Neural cell (in vitro differentiated cells): ENCODE measurements at regions not wholly inside any gene's neighbourhood (a gene's known extent, or its start where the extent isn't known, plus 50 kb on each side); places are given as distances from the start of the nearest gene placed in this dataset.

Experiments
- H2AFZ ChIP-seq: fragments of 200-600, 300-800 bp; sonication (generic), shearing (Covaris generic); 2 replicates; pipeline ENCODE4 v1.6.0; 2014; ENCODE audit warnings: low read depth, mild to moderate bottlenecking, antibody characterized with exemption, low read length, moderate library complexity
- H3F3A ChIP-seq: fragments of 200-600 bp; shearing (Covaris generic); 2 replicates; pipeline ENCODE4 v1.6.1; 2016; ENCODE audit warnings: mild to moderate bottlenecking, moderate library complexity, mixed read lengths, antibody characterized with exemption, low read length; ENCODE audit not compliant: insufficient read depth, poor library complexity, severe bottlenecking
- H3K27ac ChIP-seq: fragments of 200-600, 300-800 bp; sonication (generic), shearing (Covaris generic); 2 replicates; pipeline ENCODE4 v1.5.1; 2014; ENCODE audit warnings: mild to moderate bottlenecking, low read length, moderate library complexity
- H3K27me3 ChIP-seq: fragments of 300-800, 200-600 bp; sonication (generic), shearing (Covaris generic); 2 replicates; pipeline ENCODE4 v1.6.0; 2014; ENCODE audit warnings: mild to moderate bottlenecking, low read depth, low read length, moderate library complexity; ENCODE audit not compliant: insufficient read depth
- H3K36me3 ChIP-seq: fragments of 300-800, 200-600 bp; sonication (generic), shearing (Covaris generic); 2 replicates; pipeline ENCODE4 v1.5.1; 2014; ENCODE audit warnings: mild to moderate bottlenecking, antibody characterized with exemption, low read length, moderate library complexity; ENCODE audit not compliant: insufficient read depth
- H3K4me2 ChIP-seq: fragments of 300-800, 200-600 bp; sonication (generic), shearing (Covaris generic); 2 replicates; pipeline ENCODE4 v1.6.0; 2014; ENCODE audit warnings: mild to moderate bottlenecking, low read length
- H3K4me3 ChIP-seq: fragments of 300-800, 200-600 bp; sonication (generic), shearing (Covaris generic); 2 replicates; pipeline ENCODE4 v1.5.1; 2014; ENCODE audit warnings: mild to moderate bottlenecking, low read length, moderate library complexity
- H3K79me2 ChIP-seq: fragments of 200-600 bp; shearing (Covaris generic); replicated peaks from 2 replicates; pipeline ENCODE4 v1.6.0; 2014; ENCODE audit warnings: mild to moderate bottlenecking, low read length, moderate library complexity; ENCODE audit not compliant: insufficient read depth
- H3K9ac ChIP-seq: fragments of 300-800, 200-600 bp; sonication (generic), shearing (Covaris generic); 2 replicates; pipeline ENCODE4 v1.6.1; 2016; ENCODE audit warnings: mild to moderate bottlenecking, low read length, mixed read lengths
- H3K9me2 ChIP-seq: fragments of 200-600 bp; shearing (Covaris generic); 2 replicates; pipeline ENCODE4 v1.6.1; 2016; ENCODE audit warnings: mild to moderate bottlenecking, low read length, mixed read lengths; ENCODE audit not compliant: insufficient read depth
- H3K9me3 ChIP-seq: fragments of 200-600, 300-800 bp; sonication (generic), shearing (Covaris generic); 2 replicates; pipeline ENCODE4 v1.6.1; 2016; ENCODE audit warnings: mild to moderate bottlenecking, mixed run types, low read length, moderate library complexity, mixed read lengths
- H4K20me1 ChIP-seq: fragments of 200-600 bp; shearing (Covaris generic); 2 replicates; pipeline ENCODE4 v1.6.1; 2016; ENCODE audit warnings: mild to moderate bottlenecking, mixed run types; ENCODE audit not compliant: insufficient read depth
- CTCF ChIP-seq: fragments of 450-650 bp; IDR thresholded peaks from 2 replicates; pipeline ENCODE4 v1.5.1; 2014; ENCODE audit warnings: antibody characterized with exemption, mild to moderate bottlenecking, moderate library complexity; ENCODE audit not compliant: poor library complexity, severe bottlenecking
- EP300 ChIP-seq: fragments of 450-650 bp; conservative IDR thresholded peaks from 2 replicates; pipeline ENCODE4 v1.6.1; 2014; ENCODE audit warnings: antibody characterized with exemption, mild to moderate bottlenecking, moderate library complexity; ENCODE audit not compliant: poor library complexity, severe bottlenecking
- EZH2 ChIP-seq: fragments of 200-600, 300-800 bp; shearing (Covaris generic), sonication (generic); IDR thresholded peaks from 2 replicates; pipeline ENCODE4 v1.6.1; 2014; ENCODE audit warnings: antibody characterized with exemption, low read length, borderline replicate concordance, mild to moderate bottlenecking; ENCODE audit not compliant: insufficient read depth, poor library complexity, severe bottlenecking
- MXI1 ChIP-seq: fragments of 450-650 bp; conservative IDR thresholded peaks from 2 replicates; pipeline ENCODE4 v1.6.1; 2014; ENCODE audit warnings: antibody characterized with exemption, mild to moderate bottlenecking; ENCODE audit not compliant: poor library complexity, severe bottlenecking
- POLR2AphosphoS5 ChIP-seq: IDR thresholded peaks from 2 replicates; pipeline ENCODE4 v1.6.1; 2012
- RAD21 ChIP-seq: fragments of 450-650 bp; conservative IDR thresholded peaks from 2 replicates; pipeline ENCODE4 v1.6.1; 2014; ENCODE audit warnings: antibody characterized with exemption, mild to moderate bottlenecking, moderate library complexity
- SMC3 ChIP-seq: fragments of 450-650 bp; conservative IDR thresholded peaks from 2 replicates; pipeline ENCODE4 v1.6.1; 2014; ENCODE audit warnings: antibody characterized with exemption, mild to moderate bottlenecking, moderate library complexity; ENCODE audit not compliant: poor library complexity
- TAF1 ChIP-seq: IDR thresholded peaks from 2 replicates; pipeline ENCODE4 v1.6.1; 2012; ENCODE audit warnings: low read depth
- TF ChIP-seq, protein P1 (sequence below): IDR thresholded peaks from 2 replicates; pipeline ENCODE4 v1.6.1; 2012; ENCODE audit warnings: borderline replicate concordance

GRCh38 chr9:7402334-7403027, 397.1 kb downstream of the DMAC1 start:
- Histone ChIP-seq H3K4me2 (no peak overlapping the region), H3K36me3 (no peaks in the 10 kb centered on the region), H3K9ac (no peak overlapping the region), H4K20me1 (no peaks in the 10 kb centered on the region), H2AFZ (no peak overlapping the region), H3K9me3 (no peaks in the 10 kb centered on the region), H3F3A (no peaks in the 10 kb centered on the region), H3K4me3 (no peak overlapping the region), H3K9me2 (no peaks in the 10 kb centered on the region), H3K27me3 (no peaks in the 10 kb centered on the region), H3K79me2 (no peaks in the 10 kb centered on the region), H3K27ac (no peak overlapping the region)
- TF ChIP-seq CTCF, result peak; percentile 13
- TF ChIP-seq EP300, result no peak
- no peak for TF ChIP-seq MXI1
- no peak for TF ChIP-seq RAD21
- no peak for TF ChIP-seq TAF1
- TF ChIP-seq SMC3, result peak; percentile 49

DNA sequence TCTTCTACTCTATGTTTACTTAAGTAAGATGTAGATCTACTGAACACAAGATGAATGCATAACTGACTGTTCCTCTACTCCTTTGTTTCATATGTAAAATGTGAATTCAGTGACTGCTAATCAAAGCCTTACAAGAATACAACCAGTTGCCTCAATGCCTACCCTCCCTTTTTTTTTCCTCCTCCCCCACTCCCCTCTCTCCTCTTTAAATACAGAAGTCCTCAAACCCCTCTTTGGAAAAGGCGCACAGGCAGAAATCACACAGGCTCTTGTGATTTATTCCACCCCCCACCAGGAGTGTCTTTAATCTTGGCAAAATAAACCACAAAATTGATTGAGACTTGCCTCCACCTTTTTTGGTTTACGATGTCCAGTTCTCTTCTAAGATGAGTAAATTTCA, 398.5 kb downstream of the DMAC1 start:
- no peaks in the 10 kb centered on the region for H3K9me3 ChIP-seq
- H4K20me1 ChIP-seq, result no peaks in the 10 kb centered on the region
- H3K36me3 ChIP-seq, result no peaks in the 10 kb centered on the region
- no peak overlapping the region for H3K4me2 ChIP-seq
- H3K27me3 ChIP-seq, result no peaks in the 10 kb centered on the region
- no peak overlapping the region for H3K27ac ChIP-seq
- TF ChIP-seq EP300, result no peak
- no peak for TF ChIP-seq POLR2AphosphoS5
- no peak for TF ChIP-seq CTCF
- TF ChIP-seq RAD21, result no peak
- no peak for TF ChIP-seq SMC3
- TF ChIP-seq, protein P1, sequence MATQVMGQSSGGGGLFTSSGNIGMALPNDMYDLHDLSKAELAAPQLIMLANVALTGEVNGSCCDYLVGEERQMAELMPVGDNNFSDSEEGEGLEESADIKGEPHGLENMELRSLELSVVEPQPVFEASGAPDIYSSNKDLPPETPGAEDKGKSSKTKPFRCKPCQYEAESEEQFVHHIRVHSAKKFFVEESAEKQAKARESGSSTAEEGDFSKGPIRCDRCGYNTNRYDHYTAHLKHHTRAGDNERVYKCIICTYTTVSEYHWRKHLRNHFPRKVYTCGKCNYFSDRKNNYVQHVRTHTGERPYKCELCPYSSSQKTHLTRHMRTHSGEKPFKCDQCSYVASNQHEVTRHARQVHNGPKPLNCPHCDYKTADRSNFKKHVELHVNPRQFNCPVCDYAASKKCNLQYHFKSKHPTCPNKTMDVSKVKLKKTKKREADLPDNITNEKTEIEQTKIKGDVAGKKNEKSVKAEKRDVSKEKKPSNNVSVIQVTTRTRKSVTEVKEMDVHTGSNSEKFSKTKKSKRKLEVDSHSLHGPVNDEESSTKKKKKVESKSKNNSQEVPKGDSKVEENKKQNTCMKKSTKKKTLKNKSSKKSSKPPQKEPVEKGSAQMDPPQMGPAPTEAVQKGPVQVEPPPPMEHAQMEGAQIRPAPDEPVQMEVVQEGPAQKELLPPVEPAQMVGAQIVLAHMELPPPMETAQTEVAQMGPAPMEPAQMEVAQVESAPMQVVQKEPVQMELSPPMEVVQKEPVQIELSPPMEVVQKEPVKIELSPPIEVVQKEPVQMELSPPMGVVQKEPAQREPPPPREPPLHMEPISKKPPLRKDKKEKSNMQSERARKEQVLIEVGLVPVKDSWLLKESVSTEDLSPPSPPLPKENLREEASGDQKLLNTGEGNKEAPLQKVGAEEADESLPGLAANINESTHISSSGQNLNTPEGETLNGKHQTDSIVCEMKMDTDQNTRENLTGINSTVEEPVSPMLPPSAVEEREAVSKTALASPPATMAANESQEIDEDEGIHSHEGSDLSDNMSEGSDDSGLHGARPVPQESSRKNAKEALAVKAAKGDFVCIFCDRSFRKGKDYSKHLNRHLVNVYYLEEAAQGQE, result no peak
- TF ChIP-seq TAF1, result no peak
- no peak for TF ChIP-seq MXI1
- TF ChIP-seq EZH2, result no peak
- no peak overlapping the region for H2AFZ ChIP-seq
- H3K4me3 ChIP-seq, result no peak overlapping the region
- H3K9me2 ChIP-seq, result no peaks in the 10 kb centered on the region
- no peaks in the 10 kb centered on the region for H3K79me2 ChIP-seq
- H3F3A ChIP-seq, result no peaks in the 10 kb centered on the region
- no peak overlapping the region for H3K9ac ChIP-seq
